Mesendoderm (in vitro differentiated cells): ENCODE measurements at regions not wholly inside any gene's neighbourhood (a gene's known extent, or its start where the extent isn't known, plus 50 kb on each side); places are given as distances from the start of the nearest gene placed in this dataset.
A peak's percentile ranks its signal among the peaks of the same experiment; 100 is the strongest.

ENCODE experiments used
- DNase-seq: peaks from one replicate; pipeline ENCODE4 v3.0.0; 2013
- H2AK5ac ChIP-seq: 2 replicates; pipeline ENCODE4 v1.6.1; 2013; ENCODE audit warnings: low read length, inconsistent platforms
- H2BK120ac ChIP-seq: 2 replicates; pipeline ENCODE4 v1.6.1; 2013; ENCODE audit warnings: low read depth, mild to moderate bottlenecking, low read length, moderate library complexity, mixed read lengths
- H2BK15ac ChIP-seq: replicated peaks from 2 replicates; pipeline ENCODE4 v1.6.1; 2013; ENCODE audit warnings: low read depth, mild to moderate bottlenecking, moderate library complexity
- H2BK5ac ChIP-seq: 2 replicates; pipeline ENCODE4 v1.6.1; 2013; ENCODE audit warnings: low read length, inconsistent platforms
- H3K18ac ChIP-seq: 2 replicates; pipeline ENCODE4 v1.6.1; 2013; ENCODE audit warnings: mild to moderate bottlenecking, low read length, mixed read lengths
- H3K23ac ChIP-seq: one replicate; pipeline ENCODE4 v1.6.1; 2013; ENCODE audit warnings: low read length
- H3K27ac ChIP-seq: 2 replicates; pipeline ENCODE4 v1.5.1; 2013; ENCODE audit warnings: low read depth, mild to moderate bottlenecking, inconsistent platforms, low read length, moderate library complexity
- H3K27me3 ChIP-seq: 2 replicates; pipeline ENCODE4 v1.6.1; 2013; ENCODE audit warnings: low read length, control low read depth, mild to moderate bottlenecking, inconsistent platforms; ENCODE audit not compliant: insufficient read depth, poor library complexity
- H3K36me3 ChIP-seq: 2 replicates; pipeline ENCODE4 v1.6.1; 2013; ENCODE audit warnings: low read length, inconsistent platforms; ENCODE audit not compliant: control insufficient read depth, insufficient read depth
- H3K4ac ChIP-seq: one replicate; pipeline ENCODE4 v1.6.1; 2013; ENCODE audit warnings: low read depth, mild to moderate bottlenecking, low read length, moderate library complexity
- H3K4me1 ChIP-seq: 2 replicates; pipeline ENCODE4 v1.6.1; 2013; ENCODE audit warnings: low read depth, low read length, inconsistent platforms; ENCODE audit not compliant: control insufficient read depth
- H3K4me2 ChIP-seq: 2 replicates; pipeline ENCODE4 v1.6.1; 2013; ENCODE audit warnings: low read length
- H3K4me3 ChIP-seq: 2 replicates; pipeline ENCODE4 v1.5.1; 2013; ENCODE audit warnings: mild to moderate bottlenecking, low read length
- H3K56ac ChIP-seq: one replicate; pipeline ENCODE4 v1.6.1; 2013; ENCODE audit warnings: low read length
- H3K79me1 ChIP-seq: 2 replicates; pipeline ENCODE4 v1.6.1; 2013; ENCODE audit warnings: low read length, inconsistent platforms
- H3K79me2 ChIP-seq: 2 replicates; pipeline ENCODE4 v1.6.1; 2013; ENCODE audit warnings: mild to moderate bottlenecking, low read length; ENCODE audit not compliant: control insufficient read depth, insufficient read depth
- H3K9ac ChIP-seq: 2 replicates; pipeline ENCODE4 v1.6.1; 2013; ENCODE audit warnings: low read length, inconsistent platforms
- H4K5ac ChIP-seq: one replicate; pipeline ENCODE4 v1.6.1; 2013; ENCODE audit warnings: low read length
- H4K8ac ChIP-seq: one replicate; pipeline ENCODE4 v1.6.1; 2013; ENCODE audit warnings: low read depth, mild to moderate bottlenecking, control low read depth, low read length, moderate library complexity
- WGBS: extraction: QIAGEN DNeasy Blood & Tissue Kit; methylation state at CpG from one replicate; pipeline ENCODE4 v1.1.7; 2013; ENCODE audit warnings: low lambda C conversion rate, missing lambda C conversion rate; ENCODE audit not compliant: insufficient coverage; ENCODE audit errors: extremely low coverage; 5-methylcytosine and 5-hydroxymethylcytosine counted together

DNA sequence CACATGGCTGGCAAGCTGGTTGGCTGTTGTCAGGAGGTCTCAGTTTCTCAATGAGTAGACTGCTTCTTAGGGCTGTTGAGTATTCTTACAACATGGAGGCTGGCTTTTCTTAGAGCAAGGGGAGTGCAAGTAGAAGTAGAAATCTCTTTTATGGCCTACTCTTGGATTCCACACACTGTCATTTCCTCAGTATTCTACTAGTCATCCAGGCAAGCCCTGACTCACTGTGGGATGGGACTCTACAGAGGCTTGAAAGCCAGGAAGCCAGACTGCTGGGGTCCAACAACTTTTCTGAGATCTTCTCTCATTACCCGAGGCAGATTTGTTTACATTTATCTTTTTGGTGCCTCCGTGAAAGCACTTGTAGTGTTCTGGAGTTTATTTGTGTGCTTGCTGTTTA lies 196.2 kb upstream of the APP start:
- H3K4me2 ChIP-seq = no peak overlapping the region
- H3K36me3 ChIP-seq = no peaks in the 10 kb centered on the region
- H2AK5ac ChIP-seq = no peak overlapping the region
- H3K56ac ChIP-seq = no peak overlapping the region
- H2BK120ac ChIP-seq = no peak overlapping the region
- no peak overlapping the region for H3K18ac ChIP-seq
- H2BK5ac ChIP-seq = no peak overlapping the region
- no peak for DNase-seq
- no peaks in the 10 kb centered on the region for H3K27me3 ChIP-seq
- no peaks in the 10 kb centered on the region for H3K79me1 ChIP-seq
- H3K27ac ChIP-seq = no peak overlapping the region
- no CpG with 5 or more reads among the region's 2 CpGs for WGBS
- H3K4ac ChIP-seq = no peak overlapping the region
- no peak overlapping the region for H4K5ac ChIP-seq
- no peak overlapping the region for H3K23ac ChIP-seq
- H3K4me3 ChIP-seq = no peak overlapping the region
- H3K79me2 ChIP-seq = no peaks in the 10 kb centered on the region
- no peak overlapping the region for H4K8ac ChIP-seq
- H3K9ac ChIP-seq = no peak overlapping the region
- H2BK15ac ChIP-seq = no peak overlapping the region
- no peaks in the 10 kb centered on the region for H3K4me1 ChIP-seq

- Histone ChIP-seq H2BK5ac (no peak overlapping the region), H3K79me2 (no peaks in the 10 kb centered on the region), H3K27me3 (no peaks in the 10 kb centered on the region), H3K9ac (no peak overlapping the region), H3K18ac (no peak overlapping the region), H2BK15ac (no peak overlapping the region), H3K56ac (no peak overlapping the region), H3K36me3 (no peaks in the 10 kb centered on the region), H3K4me2 (no peak overlapping the region), H4K8ac (no peak overlapping the region), H2AK5ac (no peak overlapping the region), H4K5ac (no peak overlapping the region), H3K4me1 (no peaks in the 10 kb centered on the region), H3K79me1 (no peaks in the 10 kb centered on the region), H2BK120ac (no peak overlapping the region), H3K4me3 (no peak overlapping the region), H3K27ac (no peak overlapping the region), H3K23ac (no peak overlapping the region), H3K4ac (no peak overlapping the region)
- DNase-seq = peak; percentile 13
- WGBS = no CpG with 5 or more reads among the region's 3 CpGs
Measured at GRCh38 chr21:26365849-26366248, 195.3 kb upstream of the APP start.

DNA sequence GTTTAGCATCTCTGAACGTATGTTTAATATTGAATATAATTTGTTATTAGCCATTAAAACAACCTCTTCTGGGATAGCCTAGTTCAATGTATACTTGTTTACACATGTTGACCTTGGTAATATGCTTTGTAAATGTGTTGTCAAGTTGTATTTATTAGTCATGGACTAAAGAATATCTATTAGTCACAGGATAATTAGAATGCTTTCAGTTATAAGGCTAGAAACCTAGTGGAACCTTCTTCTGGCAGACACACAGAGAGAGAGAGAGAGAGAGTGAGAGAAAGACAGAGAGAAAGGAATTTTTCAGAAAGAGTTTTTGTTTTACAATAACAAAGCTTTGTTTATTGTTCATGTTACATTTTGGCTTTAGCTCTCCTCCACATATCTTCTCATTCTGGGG lies 181.1 kb upstream of the APP start:
- Histone ChIP-seq H3K4me2 (no peak overlapping the region), H4K8ac (no peak overlapping the region), H3K56ac (no peak overlapping the region), H4K5ac (no peak overlapping the region), H3K4me3 (no peak overlapping the region), H2BK120ac (no peak overlapping the region), H3K27ac (no peak overlapping the region), H2AK5ac (no peak overlapping the region), H2BK15ac (no peak overlapping the region), H3K79me2 (no peaks in the 10 kb centered on the region), H3K23ac (no peak overlapping the region), H3K4ac (no peak overlapping the region), H3K4me1 (no peaks in the 10 kb centered on the region), H3K9ac (no peak overlapping the region), H3K27me3 (no peaks in the 10 kb centered on the region), H3K18ac (no peak overlapping the region), H3K36me3 (no peaks in the 10 kb centered on the region), H2BK5ac (no peak overlapping the region), H3K79me1 (no peaks in the 10 kb centered on the region)
- DNase-seq = no peak
- WGBS = no CpG with 5 or more reads among the region's 1 CpG

- no peak overlapping the region for H3K18ac ChIP-seq
- no peak overlapping the region for H2AK5ac ChIP-seq
- no peak overlapping the region for H3K4ac ChIP-seq
Measured at GRCh38 chr21:26332867-26333266, 162.3 kb upstream of the APP start.

GRCh38 chr21:26331205-26331980 lies 160.8 kb upstream of the APP start:
- no peak overlapping the region for H4K5ac ChIP-seq
- no peaks in the 10 kb centered on the region for H3K36me3 ChIP-seq
- H3K56ac ChIP-seq = no peak overlapping the region
- H3K27me3 ChIP-seq = no peaks in the 10 kb centered on the region
- no peak overlapping the region for H4K8ac ChIP-seq
- H3K4ac ChIP-seq = no peak overlapping the region
- no peak overlapping the region for H2AK5ac ChIP-seq
- H3K79me1 ChIP-seq = no peaks in the 10 kb centered on the region
- H3K23ac ChIP-seq = no peak overlapping the region
- H3K27ac ChIP-seq = no peak overlapping the region
- H3K4me2 ChIP-seq = no peak overlapping the region
- no peak for DNase-seq
- no peaks in the 10 kb centered on the region for H3K79me2 ChIP-seq
- H3K9ac ChIP-seq = no peak overlapping the region
- H2BK5ac ChIP-seq = no peak overlapping the region
- no peak overlapping the region for H2BK120ac ChIP-seq
- H3K4me3 ChIP-seq = no peak overlapping the region
- no peaks in the 10 kb centered on the region for H3K4me1 ChIP-seq
- H2BK15ac ChIP-seq = no peak overlapping the region
- whole genome bisulfite sequencing = no CpG with 5 or more reads among the region's 1 CpG
- no peak overlapping the region for H3K18ac ChIP-seq

More at GRCh38 chr21:26332867-26333266, 162.3 kb upstream of the APP start:
- H4K8ac ChIP-seq = no peak overlapping the region
- DNase-seq = peak; percentile 5
- no peak overlapping the region for H4K5ac ChIP-seq
- H3K27me3 ChIP-seq = no peaks in the 10 kb centered on the region
- H3K27ac ChIP-seq = no peak overlapping the region
- no peaks in the 10 kb centered on the region for H3K79me2 ChIP-seq
- H3K23ac ChIP-seq = no peak overlapping the region
- H3K9ac ChIP-seq = no peak overlapping the region
- H3K4me2 ChIP-seq = no peak overlapping the region
- WGBS = no CpG with 5 or more reads among the region's 4 CpGs
- H3K4me1 ChIP-seq = no peaks in the 10 kb centered on the region
- no peak overlapping the region for H2BK5ac ChIP-seq
- H3K79me1 ChIP-seq = no peaks in the 10 kb centered on the region
- H3K36me3 ChIP-seq = no peaks in the 10 kb centered on the region
- no peak overlapping the region for H3K4me3 ChIP-seq
- H2BK120ac ChIP-seq = no peak overlapping the region
- H3K56ac ChIP-seq = no peak overlapping the region
- no peak overlapping the region for H2BK15ac ChIP-seq

GRCh38 chr21:26320596-26320995 lies 150.0 kb upstream of the APP start:
- Histone ChIP-seq H4K5ac (no peak overlapping the region), H3K36me3 (no peaks in the 10 kb centered on the region), H4K8ac (no peak overlapping the region), H2AK5ac (no peak overlapping the region), H3K18ac (no peak overlapping the region), H3K4me3 (no peak overlapping the region), H3K79me1 (no peaks in the 10 kb centered on the region), H3K9ac (no peak overlapping the region), H3K27ac (no peak overlapping the region), H3K4ac (no peak overlapping the region), H2BK15ac (no peak overlapping the region), H2BK120ac (no peak overlapping the region), H3K4me2 (no peak overlapping the region), H3K56ac (no peak overlapping the region), H3K79me2 (no peaks in the 10 kb centered on the region), H2BK5ac (no peak overlapping the region), H3K27me3 (no peaks in the 10 kb centered on the region), H3K4me1 (no peaks in the 10 kb centered on the region), H3K23ac (no peak overlapping the region)
- DNase-seq = no peak
- WGBS = no CpG with 5 or more reads among the region's 3 CpGs
